ENCODE measurements at regions not wholly inside any gene's neighbourhood (a gene's known extent, or its start where the extent isn't known, plus 50 kb on each side); places are given as distances from the start of the nearest gene placed in this dataset.

DNA sequence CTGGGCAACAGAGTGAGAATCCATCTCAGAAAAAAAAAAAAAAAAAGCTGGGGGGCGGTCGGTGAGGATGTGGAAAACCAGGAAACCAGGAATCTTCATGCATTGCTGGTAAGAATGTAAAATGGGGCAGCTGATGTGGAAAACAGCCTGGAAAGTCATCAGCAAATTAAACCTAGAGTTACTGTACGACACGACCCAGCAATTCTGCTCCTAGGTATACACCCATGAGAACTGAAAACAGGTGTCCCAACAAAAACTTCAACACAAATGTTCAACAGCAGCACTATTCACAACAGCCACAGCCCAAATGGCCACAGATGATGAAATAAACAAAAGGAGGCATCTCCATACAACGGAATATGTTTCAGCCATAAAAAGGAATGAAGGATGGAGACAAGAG is 97.3 kb downstream of the NCOR2 start:
- TF ChIP-seq, protein P1, sequence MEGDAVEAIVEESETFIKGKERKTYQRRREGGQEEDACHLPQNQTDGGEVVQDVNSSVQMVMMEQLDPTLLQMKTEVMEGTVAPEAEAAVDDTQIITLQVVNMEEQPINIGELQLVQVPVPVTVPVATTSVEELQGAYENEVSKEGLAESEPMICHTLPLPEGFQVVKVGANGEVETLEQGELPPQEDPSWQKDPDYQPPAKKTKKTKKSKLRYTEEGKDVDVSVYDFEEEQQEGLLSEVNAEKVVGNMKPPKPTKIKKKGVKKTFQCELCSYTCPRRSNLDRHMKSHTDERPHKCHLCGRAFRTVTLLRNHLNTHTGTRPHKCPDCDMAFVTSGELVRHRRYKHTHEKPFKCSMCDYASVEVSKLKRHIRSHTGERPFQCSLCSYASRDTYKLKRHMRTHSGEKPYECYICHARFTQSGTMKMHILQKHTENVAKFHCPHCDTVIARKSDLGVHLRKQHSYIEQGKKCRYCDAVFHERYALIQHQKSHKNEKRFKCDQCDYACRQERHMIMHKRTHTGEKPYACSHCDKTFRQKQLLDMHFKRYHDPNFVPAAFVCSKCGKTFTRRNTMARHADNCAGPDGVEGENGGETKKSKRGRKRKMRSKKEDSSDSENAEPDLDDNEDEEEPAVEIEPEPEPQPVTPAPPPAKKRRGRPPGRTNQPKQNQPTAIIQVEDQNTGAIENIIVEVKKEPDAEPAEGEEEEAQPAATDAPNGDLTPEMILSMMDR (IDR thresholded peaks at IDR 0.05) = no peak
- no peak for TF ChIP-seq ZFX (IDR thresholded peaks at IDR 0.05; ENCODE audit: borderline replicate concordance)
